ENCODE measurements at regions not wholly inside any gene's neighbourhood (a gene's known extent, or its start where the extent isn't known, plus 50 kb on each side); places are given as distances from the start of the nearest gene placed in this dataset.

DNA sequence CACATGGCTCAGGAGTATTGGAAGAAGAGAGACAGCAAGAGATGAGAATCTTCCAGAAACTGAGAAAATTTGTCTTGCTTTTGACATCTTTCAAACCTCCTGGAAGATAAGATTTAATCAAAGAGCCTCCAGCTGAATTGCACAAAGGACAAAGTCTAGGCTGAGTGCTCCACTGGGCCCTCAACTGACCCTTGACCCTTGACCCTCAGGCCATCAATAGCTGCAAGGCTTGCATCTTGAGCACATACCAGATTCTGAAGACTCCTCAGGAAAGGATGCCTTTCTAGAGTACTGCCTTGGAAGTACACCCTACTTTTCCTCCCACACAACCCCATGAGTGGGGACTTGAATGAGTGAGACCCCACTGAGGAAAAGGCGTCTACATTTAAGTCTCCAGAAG lies 1125.5 kb downstream of the BCL11A start:
- TF ChIP-seq CTCF (IDR thresholded peaks at IDR 0.05): no peak
- TF ChIP-seq EP300 (IDR thresholded peaks at IDR 0.05): no peak
- no peak for TF ChIP-seq POLR2A (IDR thresholded peaks at IDR 0.05)
